GM10266 (cell line): ENCODE measurements at regions not wholly inside any gene's neighbourhood (a gene's known extent, or its start where the extent isn't known, plus 50 kb on each side); places are given as distances from the start of the nearest gene placed in this dataset.

ENCODE experiments used
- DNase-seq: peaks from one replicate; pipeline ENCODE4 v3.0.0; 2012; ENCODE audit errors: extremely low spot score
- TF ChIP-seq, protein P1 (sequence below): IDR thresholded peaks from 2 replicates; pipeline ENCODE4 v1.5.1; 2012; ENCODE audit warnings: mild to moderate bottlenecking, low read depth; ENCODE audit not compliant: control insufficient read depth, insufficient read depth; ENCODE audit errors: missing control alignments

- no peak for DNase-seq
- TF ChIP-seq, protein P1, sequence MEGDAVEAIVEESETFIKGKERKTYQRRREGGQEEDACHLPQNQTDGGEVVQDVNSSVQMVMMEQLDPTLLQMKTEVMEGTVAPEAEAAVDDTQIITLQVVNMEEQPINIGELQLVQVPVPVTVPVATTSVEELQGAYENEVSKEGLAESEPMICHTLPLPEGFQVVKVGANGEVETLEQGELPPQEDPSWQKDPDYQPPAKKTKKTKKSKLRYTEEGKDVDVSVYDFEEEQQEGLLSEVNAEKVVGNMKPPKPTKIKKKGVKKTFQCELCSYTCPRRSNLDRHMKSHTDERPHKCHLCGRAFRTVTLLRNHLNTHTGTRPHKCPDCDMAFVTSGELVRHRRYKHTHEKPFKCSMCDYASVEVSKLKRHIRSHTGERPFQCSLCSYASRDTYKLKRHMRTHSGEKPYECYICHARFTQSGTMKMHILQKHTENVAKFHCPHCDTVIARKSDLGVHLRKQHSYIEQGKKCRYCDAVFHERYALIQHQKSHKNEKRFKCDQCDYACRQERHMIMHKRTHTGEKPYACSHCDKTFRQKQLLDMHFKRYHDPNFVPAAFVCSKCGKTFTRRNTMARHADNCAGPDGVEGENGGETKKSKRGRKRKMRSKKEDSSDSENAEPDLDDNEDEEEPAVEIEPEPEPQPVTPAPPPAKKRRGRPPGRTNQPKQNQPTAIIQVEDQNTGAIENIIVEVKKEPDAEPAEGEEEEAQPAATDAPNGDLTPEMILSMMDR, result no peak
Measured at GRCh38 chr2:64795024-64795592, 141.4 kb upstream of the SERTAD2 start.

DNA sequence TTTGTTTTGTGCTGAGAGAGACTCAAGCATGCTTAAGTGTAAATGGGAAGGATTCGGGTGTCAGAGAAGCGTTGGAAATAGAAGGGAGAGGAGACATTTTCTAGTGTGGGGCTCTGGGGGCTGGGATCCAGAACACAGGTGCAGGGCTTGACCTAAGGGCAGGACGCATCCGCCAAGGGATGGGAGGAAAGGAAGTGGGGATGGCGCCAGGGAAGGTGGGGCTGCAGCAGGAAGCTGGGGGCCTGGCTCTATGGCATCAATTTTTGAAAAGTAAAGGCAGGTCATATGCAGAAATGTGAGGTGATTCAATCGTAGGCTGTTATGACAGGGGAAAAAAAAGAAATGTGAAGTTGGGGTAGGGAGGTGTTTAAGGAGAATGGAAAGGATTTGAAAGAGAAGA, 143.2 kb upstream of the SERTAD2 start:
- no peak for DNase-seq
- TF ChIP-seq, protein P1, result no peak

DNA sequence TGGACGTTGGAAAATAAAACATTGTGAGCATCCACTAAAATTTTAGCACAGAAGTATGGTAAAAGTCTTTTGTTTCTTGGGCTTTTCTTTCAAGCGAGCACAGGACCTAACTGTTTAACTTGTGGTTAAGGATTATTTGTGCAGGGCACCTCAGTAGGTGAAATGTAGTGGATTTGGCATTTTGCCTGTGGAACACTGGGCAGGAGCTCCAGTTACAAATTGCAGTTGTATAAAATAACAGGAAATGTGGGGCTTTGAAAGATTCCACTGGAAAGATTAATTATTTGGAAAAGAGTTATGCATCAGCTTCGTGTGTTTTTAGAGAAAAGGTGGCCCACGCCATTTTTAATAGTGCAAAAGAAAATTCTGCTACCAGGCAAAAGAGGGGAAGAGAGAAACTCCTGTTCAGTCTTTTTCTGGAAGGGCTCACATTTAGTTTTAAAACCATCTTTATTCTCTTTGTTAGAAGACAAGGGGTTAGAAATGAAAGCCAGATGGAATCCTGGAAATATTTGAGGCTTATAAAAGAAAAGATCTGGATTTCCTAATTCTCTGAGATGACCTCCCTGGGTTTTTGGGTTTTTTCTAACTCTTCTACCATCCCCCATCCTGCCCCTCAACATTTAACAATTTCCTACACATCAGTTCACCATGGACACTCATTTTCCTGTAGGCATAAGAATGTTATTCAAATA, 144.3 kb upstream of the SERTAD2 start:
- DNase-seq, result no peak
- TF ChIP-seq, protein P1, result no peak

DNA sequence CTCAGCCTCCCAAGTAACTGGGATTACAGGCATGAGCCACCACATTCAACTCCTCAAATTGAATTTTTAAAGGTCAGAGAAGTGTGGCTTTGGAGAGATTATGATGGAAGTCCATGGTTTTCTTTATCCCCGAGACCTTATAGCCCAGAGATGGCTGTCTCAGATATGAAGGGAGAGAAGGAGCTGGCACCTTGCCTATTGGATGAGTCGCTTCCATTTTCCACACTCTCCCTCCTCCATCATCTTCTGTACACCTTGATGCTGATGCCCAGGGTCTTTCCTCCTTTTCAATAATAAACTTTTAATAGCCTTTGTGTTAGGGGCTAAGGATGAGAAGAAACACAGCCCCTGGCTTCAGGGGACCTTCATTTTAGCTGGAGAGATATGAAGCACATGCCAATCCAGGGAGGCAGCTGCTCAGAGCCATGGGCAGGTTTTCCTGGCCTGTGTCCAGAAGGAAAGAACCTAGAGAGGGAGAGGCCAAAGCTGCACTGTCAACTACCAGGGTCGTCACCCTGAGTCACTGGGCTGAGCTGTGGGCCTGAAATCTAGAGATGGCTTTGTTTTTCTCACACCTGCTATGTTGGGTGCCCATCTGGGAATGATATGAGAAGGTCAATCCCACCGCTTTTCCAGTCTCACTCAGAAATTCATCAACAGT, 146.0 kb upstream of the SERTAD2 start:
- TF ChIP-seq, protein P1, result no peak
- DNase-seq, result no peak

DNA sequence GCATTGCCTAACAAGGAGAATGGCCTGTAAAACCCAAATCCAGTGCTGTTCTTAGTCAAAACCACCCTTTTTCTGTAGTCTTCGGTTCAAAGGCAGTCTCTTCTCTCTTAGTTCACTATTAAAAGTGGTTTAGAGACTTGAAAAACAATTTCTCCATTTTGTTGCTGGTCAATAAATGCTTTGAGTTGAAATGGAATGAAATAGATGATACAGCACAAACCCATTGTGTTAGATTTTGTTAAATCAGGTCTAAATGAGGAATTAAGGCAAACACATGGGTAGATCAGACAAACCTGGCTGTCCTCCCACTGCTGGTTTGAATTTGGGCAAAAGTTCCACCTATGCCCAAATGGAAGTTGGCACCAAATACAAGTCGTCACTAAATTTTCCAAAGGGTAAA, 150.1 kb upstream of the SERTAD2 start:
- DNase-seq, result no peak
- TF ChIP-seq, protein P1, result no peak

DNA sequence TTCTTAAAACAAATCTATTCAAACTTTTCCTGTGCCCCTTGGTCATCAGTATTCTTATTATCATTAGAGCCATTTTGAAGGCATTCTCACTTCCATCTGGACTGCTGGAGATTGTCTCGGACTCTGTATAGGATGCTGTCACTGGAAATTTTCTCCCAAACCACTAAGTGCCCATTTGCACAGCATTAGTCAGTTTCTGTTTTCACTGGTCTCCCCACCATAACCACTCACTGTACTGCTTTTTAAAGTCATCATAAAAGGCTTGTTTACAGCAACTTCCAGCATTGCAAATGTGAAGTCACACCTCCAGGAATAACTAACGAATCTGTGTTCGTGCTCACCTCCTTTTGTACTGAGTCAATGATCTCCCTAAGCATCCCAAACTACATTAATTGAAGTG, 150.9 kb upstream of the SERTAD2 start:
- TF ChIP-seq, protein P1, result no peak
- no peak for DNase-seq

DNA sequence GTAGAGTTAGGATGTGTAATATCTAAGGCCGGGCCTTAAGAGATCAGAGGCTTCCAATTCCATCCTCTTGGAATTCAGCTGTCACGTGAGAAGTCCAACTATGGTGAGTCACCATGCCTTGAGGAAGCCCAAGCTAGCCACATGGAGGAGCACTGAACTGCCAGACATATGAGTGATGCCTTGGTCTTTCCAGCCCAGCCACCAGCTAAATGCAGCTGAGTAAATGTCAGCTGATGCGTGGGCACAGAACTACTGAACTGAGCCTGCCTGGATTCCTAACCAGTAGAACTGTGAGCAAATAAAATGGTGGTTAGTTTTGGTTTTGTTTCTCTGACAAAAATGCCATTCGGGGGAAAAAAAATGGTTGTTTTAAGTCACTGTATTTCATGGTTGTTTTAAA, 153.7 kb upstream of the SERTAD2 start:
- DNase-seq, result peak; percentile 41
- TF ChIP-seq, protein P1, result no peak
